ENCODE measurements at regions not wholly inside any gene's neighbourhood (a gene's known extent, or its start where the extent isn't known, plus 50 kb on each side); places are given as distances from the start of the nearest gene placed in this dataset.

DNA sequence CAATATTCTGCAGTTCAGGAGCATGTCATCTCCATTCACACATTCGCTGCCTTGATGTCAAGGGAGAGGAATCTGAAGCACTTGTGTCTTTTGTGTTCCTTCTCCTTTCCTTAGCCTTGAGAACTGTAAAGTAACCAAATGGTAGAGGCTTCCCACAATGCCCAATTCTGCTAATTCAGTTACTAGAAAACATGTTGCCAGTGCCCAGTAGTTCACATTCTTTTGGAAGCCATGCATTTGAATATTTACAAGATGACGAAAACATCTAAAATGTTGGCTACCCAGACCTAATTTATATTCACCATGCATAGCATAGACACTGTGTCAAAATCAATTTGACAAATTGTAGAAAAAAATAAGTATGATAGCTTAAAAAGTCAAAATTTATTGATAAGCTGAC, 852.7 kb upstream of the PHF14 start:
- TF ChIP-seq TEAD4 (IDR thresholded peaks at IDR 0.05) = no peak
- no peak for TF ChIP-seq TAF1 (IDR thresholded peaks at IDR 0.05; ENCODE audit: low read depth)

Measured in Ishikawa (cell line).